Epithelial cell of esophagus (primary cell): ENCODE measurements at regions not wholly inside any gene's neighbourhood (a gene's known extent, or its start where the extent isn't known, plus 50 kb on each side); places are given as distances from the start of the nearest gene placed in this dataset.

Source experiments
- DNase-seq: peaks from one replicate; pipeline ENCODE4 v3.0.0; 2010; ENCODE audit warnings: low read depth
- H3K4me3 ChIP-seq: 2 replicates; pipeline ENCODE4 v1.5.1; 2011; ENCODE audit warnings: mild to moderate bottlenecking, low read length, control low read depth
- CTCF ChIP-seq: IDR thresholded peaks from 2 replicates; pipeline ENCODE4 v1.5.1; 2011; ENCODE audit warnings: low read depth, mild to moderate bottlenecking, low read length, control low read depth, inconsistent platforms; ENCODE audit not compliant: insufficient read depth; ENCODE audit errors: missing control alignments

- no peak overlapping the region for H3K4me3 ChIP-seq
These were observed 176.5 kb upstream of the NAV2 start for GRCh38 chr11:19536131-19536530.

GRCh38 chr11:19530505-19530904, 182.1 kb upstream of the NAV2 start:
- no peak overlapping the region for H3K4me3 ChIP-seq
- no peak for TF ChIP-seq CTCF

More at GRCh38 chr11:19536131-19536530, 176.5 kb upstream of the NAV2 start:
- TF ChIP-seq CTCF, result no peak
- no peak for DNase-seq

GRCh38 chr11:19526119-19526518, 186.5 kb upstream of the NAV2 start:
- DNase-seq, result no peak
- TF ChIP-seq CTCF, result no peak
- no peak overlapping the region for H3K4me3 ChIP-seq

More at GRCh38 chr11:19530505-19530904, 182.1 kb upstream of the NAV2 start:
- no peak for DNase-seq

GRCh38 chr11:19525714-19526113, 186.9 kb upstream of the NAV2 start:
- DNase-seq, result no peak
- H3K4me3 ChIP-seq, result no peak overlapping the region
- no peak for TF ChIP-seq CTCF

- no peak for DNase-seq
- no peak for TF ChIP-seq CTCF
- no peak overlapping the region for H3K4me3 ChIP-seq
These were observed 187.4 kb upstream of the NAV2 start for GRCh38 chr11:19525276-19525675.

- no peak overlapping the region for H3K4me3 ChIP-seq
- DNase-seq, result no peak
- no peak for TF ChIP-seq CTCF
These were observed 188.4 kb upstream of the NAV2 start for GRCh38 chr11:19524171-19524671.

- no peak overlapping the region for H3K4me3 ChIP-seq
- no peak for DNase-seq
- TF ChIP-seq CTCF, result no peak
These were observed 192.0 kb upstream of the NAV2 start for GRCh38 chr11:19520681-19521080.
